H9 (cell line): ENCODE measurements at regions not wholly inside any gene's neighbourhood (a gene's known extent, or its start where the extent isn't known, plus 50 kb on each side); places are given as distances from the start of the nearest gene placed in this dataset.

ENCODE experiments used
- DNase-seq: peaks from one replicate; pipeline ENCODE4 v3.0.0-alpha.2; 2017
- H2AFZ ChIP-seq: one replicate; pipeline ENCODE4 v1.6.1; 2013; ENCODE audit warnings: mild to moderate bottlenecking, low read length, control low read depth, moderate library complexity
- H2AK5ac ChIP-seq: 2 replicates; pipeline ENCODE4 v1.6.1; 2013; ENCODE audit warnings: low read length, control low read depth, mixed read lengths; ENCODE audit not compliant: insufficient read length
- H2BK120ac ChIP-seq: one replicate; pipeline ENCODE4 v1.6.1; 2013; ENCODE audit warnings: low read depth, mild to moderate bottlenecking, low read length, control low read depth, inconsistent platforms; ENCODE audit not compliant: poor library complexity, severe bottlenecking
- H2BK12ac ChIP-seq: 2 replicates; pipeline ENCODE4 v1.6.1; 2013; ENCODE audit warnings: low read length, control low read depth, mixed read lengths, low read depth; ENCODE audit not compliant: insufficient read length
- H2BK15ac ChIP-seq: 2 replicates; pipeline ENCODE4 v1.6.1; 2013; ENCODE audit warnings: low read depth, low read length, control low read depth
- H2BK20ac ChIP-seq: one replicate; pipeline ENCODE4 v1.6.1; 2013; ENCODE audit warnings: low read depth, mild to moderate bottlenecking, low read length, control low read depth, inconsistent platforms; ENCODE audit not compliant: poor library complexity, severe bottlenecking
- H2BK5ac ChIP-seq: 2 replicates; pipeline ENCODE4 v1.6.1; 2013; ENCODE audit warnings: low read length, control low read depth, mixed read lengths; ENCODE audit not compliant: insufficient read length
- H3K14ac ChIP-seq: 2 replicates; pipeline ENCODE4 v1.6.1; 2013; ENCODE audit warnings: low read length, control low read depth; ENCODE audit not compliant: insufficient read depth
- H3K18ac ChIP-seq: 2 replicates; pipeline ENCODE4 v1.6.1; 2013; ENCODE audit warnings: low read depth, mild to moderate bottlenecking, mixed read lengths, low read length, control low read depth; ENCODE audit not compliant: insufficient read length
- H3K23ac ChIP-seq: 2 replicates; pipeline ENCODE4 v1.6.1; 2013; ENCODE audit warnings: low read length, control low read depth, mixed read lengths, low read depth; ENCODE audit not compliant: insufficient read length
- H3K23me2 ChIP-seq: 2 replicates; pipeline ENCODE4 v1.6.1; 2013; ENCODE audit warnings: low read depth, mild to moderate bottlenecking, mixed read lengths, low read length, control low read depth; ENCODE audit not compliant: insufficient read length, poor library complexity, severe bottlenecking
- H3K27ac ChIP-seq: 2 replicates; pipeline ENCODE4 v1.5.1; 2013; ENCODE audit warnings: low read length, control low read depth, mixed read lengths, low read depth; ENCODE audit not compliant: insufficient read length
- H3K27me3 ChIP-seq: 2 replicates; pipeline ENCODE4 v1.6.1; 2013; ENCODE audit warnings: low read length, control low read depth, inconsistent platforms; ENCODE audit not compliant: insufficient read depth
- H3K4ac ChIP-seq: 2 replicates; pipeline ENCODE4 v1.6.1; 2013; ENCODE audit warnings: low read depth, mild to moderate bottlenecking, control low read depth, inconsistent platforms, low read length, moderate library complexity
- H3K4me1 ChIP-seq: 2 replicates; pipeline ENCODE4 v1.6.1; 2013; ENCODE audit warnings: low read length, control low read depth, inconsistent platforms; ENCODE audit not compliant: insufficient read depth
- H3K4me2 ChIP-seq: 2 replicates; pipeline ENCODE4 v1.6.1; 2013; ENCODE audit warnings: low read length, control low read depth, mixed read lengths; ENCODE audit not compliant: insufficient read length, insufficient read depth
- H3K56ac ChIP-seq: 2 replicates; pipeline ENCODE4 v1.6.1; 2013; ENCODE audit warnings: low read depth, mild to moderate bottlenecking, mixed read lengths, low read length, control low read depth; ENCODE audit not compliant: insufficient read length
- H3K79me1 ChIP-seq: 2 replicates; pipeline ENCODE4 v1.6.1; 2013; ENCODE audit warnings: low read depth, mild to moderate bottlenecking, moderate library complexity, low read length, control low read depth, inconsistent platforms; ENCODE audit not compliant: insufficient read depth, poor library complexity, severe bottlenecking
- H3K79me2 ChIP-seq: 2 replicates; pipeline ENCODE4 v1.6.1; 2013; ENCODE audit warnings: low read length, control low read depth, inconsistent platforms; ENCODE audit not compliant: insufficient read depth
- H3K9ac ChIP-seq: 2 replicates; pipeline ENCODE4 v1.6.1; 2013; ENCODE audit warnings: low read length, control low read depth, mixed read lengths; ENCODE audit not compliant: insufficient read length; ENCODE audit errors: extremely low read depth
- H3K9me3 ChIP-seq: one replicate; pipeline ENCODE4 v1.6.1; 2013; ENCODE audit warnings: low read depth, low read length, inconsistent platforms; ENCODE audit not compliant: control insufficient read depth
- H3T11ph ChIP-seq: one replicate; pipeline ENCODE4 v1.6.1; 2013; ENCODE audit warnings: mild to moderate bottlenecking, low read length, control low read depth, inconsistent platforms
- H4K20me1 ChIP-seq: one replicate; pipeline ENCODE4 v1.6.1; 2013; ENCODE audit not compliant: control insufficient read depth, insufficient read length, insufficient read depth
- H4K5ac ChIP-seq: 2 replicates; pipeline ENCODE4 v1.6.1; 2013; ENCODE audit warnings: low read depth, mild to moderate bottlenecking, mixed read lengths, low read length, control low read depth; ENCODE audit not compliant: insufficient read length
- H4K8ac ChIP-seq: replicated peaks from 2 replicates; pipeline ENCODE4 v1.6.1; 2013; ENCODE audit warnings: low read length, control low read depth, mixed read lengths, low read depth; ENCODE audit not compliant: insufficient read length
- H4K91ac ChIP-seq: 2 replicates; pipeline ENCODE4 v1.6.1; 2013; ENCODE audit warnings: low read depth, mild to moderate bottlenecking, moderate library complexity, mixed read lengths, low read length, control low read depth; ENCODE audit not compliant: insufficient read length
- H3K27ac Mint-ChIP-seq, 3 experiments: 2 replicates in 2 of 3; 3 replicates in 1 of 3; pipeline ENCODE4 v1.8.0; 2020 to 2021; ENCODE audit warnings: mixed read lengths in 3 of 3, mild to moderate bottlenecking in 1 of 3, moderate library complexity in 1 of 3
- H3K27me3 Mint-ChIP-seq: 2 replicates; pipeline ENCODE4 v1.8.0; 2021; ENCODE audit warnings: low read depth, mild to moderate bottlenecking, moderate library complexity, mixed read lengths
- H3K36me3 Mint-ChIP-seq, 3 experiments: 2 replicates in 2 of 3; 3 replicates in 1 of 3; pipeline ENCODE4 v1.8.0; 2020 to 2021; ENCODE audit warnings: low read depth in 3 of 3, mixed read lengths in 3 of 3; ENCODE audit not compliant: insufficient read depth in 1 of 3
- H3K4me1 Mint-ChIP-seq, 2 experiments: 2 replicates each; pipeline ENCODE4 v1.8.0; 2020; ENCODE audit warnings: mixed read lengths in 2 of 2
- H3K4me3 Mint-ChIP-seq, 2 experiments: 2 replicates in 1 of 2; 3 replicates in 1 of 2; pipeline ENCODE4 v1.8.0; 2020 to 2021; ENCODE audit warnings: mild to moderate bottlenecking in 2 of 2, mixed read lengths in 2 of 2, moderate library complexity in 1 of 2
- H3K9me3 Mint-ChIP-seq, 2 experiments: 2 replicates in 1 of 2; 3 replicates in 1 of 2; pipeline ENCODE4 v1.8.0; 2020; ENCODE audit warnings: mild to moderate bottlenecking in 2 of 2, mixed read lengths in 2 of 2, moderate library complexity in 1 of 2
- WGBS: extraction: QIAGEN DNeasy Blood & Tissue Kit; methylation state at CpG from one replicate; pipeline ENCODE4 v1.1.7; 2013; ENCODE audit warnings: missing lambda C conversion rate, low lambda C conversion rate, mixed read lengths; ENCODE audit not compliant: insufficient read length; ENCODE audit errors: extremely low coverage; 5-methylcytosine and 5-hydroxymethylcytosine counted together
- TF ChIP-seq, protein P1 (sequence below): fragments of 200-600 bp; sonication (generic); conservative IDR thresholded peaks from 3 replicates; pipeline ENCODE4 v1.8.0; 2021; ENCODE audit warnings: antibody characterized with exemption, mild to moderate bottlenecking

- H3K9me3 ChIP-seq: no peaks in the 10 kb centered on the region
- WGBS: no CpG with 5 or more reads among the region's 5 CpGs
Observed at GRCh38 chr17:77833769-77834168, 124.7 kb upstream of the TNRC6C start.

More at GRCh38 chr17:77833769-77834168, 124.7 kb upstream of the TNRC6C start:
- no peak overlapping the region for H2BK20ac ChIP-seq
- no peak overlapping the region for H3K14ac ChIP-seq
- H3K4me2 ChIP-seq: no peak overlapping the region
- no peak overlapping the region for H3K4ac ChIP-seq
- no peaks in the 10 kb centered on the region for H3K23me2 ChIP-seq
- no peak overlapping the region for H3K56ac ChIP-seq
- no peak overlapping the region for H3K27ac ChIP-seq
- H3K27ac Mint-ChIP-seq: no peak overlapping the region
- no peaks in the 10 kb centered on the region for H3K27me3 ChIP-seq
- no peaks in the 10 kb centered on the region; a peak in 1 of 7 replicates for H3K36me3 Mint-ChIP-seq
- H2AK5ac ChIP-seq: no peak overlapping the region
- H3K27me3 Mint-ChIP-seq: peaks cover 20% of the 10 kb centered on the region
- no peaks in the 10 kb centered on the region for H3K79me1 ChIP-seq
- H2BK12ac ChIP-seq: no peak overlapping the region
- no peak overlapping the region for H2AFZ ChIP-seq
- H3K4me3 Mint-ChIP-seq: no peak overlapping the region
- H2BK120ac ChIP-seq: no peak overlapping the region
- peaks cover 0 to 6% of the 10 kb centered on the region in 2 experiments; a peak in 1 of 5 replicates for H3K9me3 Mint-ChIP-seq
- H4K5ac ChIP-seq: no peak overlapping the region
- H3K23ac ChIP-seq: no peak overlapping the region
- no peaks in the 10 kb centered on the region for H3K79me2 ChIP-seq
- no peak overlapping the region for H3K18ac ChIP-seq
- no peak for DNase-seq
- H4K91ac ChIP-seq: no peak overlapping the region
- no peaks in the 10 kb centered on the region for H4K20me1 ChIP-seq
- no peak overlapping the region for H2BK5ac ChIP-seq
- no peak overlapping the region for H3K9ac ChIP-seq
- no peaks in the 10 kb centered on the region; the same call in 1 of the 2 replicates for H3K4me1 ChIP-seq
- no peak overlapping the region for H4K8ac ChIP-seq
- H2BK15ac ChIP-seq: no peak overlapping the region
- no peak overlapping the region for H3T11ph ChIP-seq
- H3K4me1 Mint-ChIP-seq: peaks cover 43 to 50% of the 10 kb centered on the region in 2 experiments
- TF ChIP-seq, protein P1, sequence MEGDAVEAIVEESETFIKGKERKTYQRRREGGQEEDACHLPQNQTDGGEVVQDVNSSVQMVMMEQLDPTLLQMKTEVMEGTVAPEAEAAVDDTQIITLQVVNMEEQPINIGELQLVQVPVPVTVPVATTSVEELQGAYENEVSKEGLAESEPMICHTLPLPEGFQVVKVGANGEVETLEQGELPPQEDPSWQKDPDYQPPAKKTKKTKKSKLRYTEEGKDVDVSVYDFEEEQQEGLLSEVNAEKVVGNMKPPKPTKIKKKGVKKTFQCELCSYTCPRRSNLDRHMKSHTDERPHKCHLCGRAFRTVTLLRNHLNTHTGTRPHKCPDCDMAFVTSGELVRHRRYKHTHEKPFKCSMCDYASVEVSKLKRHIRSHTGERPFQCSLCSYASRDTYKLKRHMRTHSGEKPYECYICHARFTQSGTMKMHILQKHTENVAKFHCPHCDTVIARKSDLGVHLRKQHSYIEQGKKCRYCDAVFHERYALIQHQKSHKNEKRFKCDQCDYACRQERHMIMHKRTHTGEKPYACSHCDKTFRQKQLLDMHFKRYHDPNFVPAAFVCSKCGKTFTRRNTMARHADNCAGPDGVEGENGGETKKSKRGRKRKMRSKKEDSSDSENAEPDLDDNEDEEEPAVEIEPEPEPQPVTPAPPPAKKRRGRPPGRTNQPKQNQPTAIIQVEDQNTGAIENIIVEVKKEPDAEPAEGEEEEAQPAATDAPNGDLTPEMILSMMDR: no peak
